ENCODE measurements at regions not wholly inside any gene's neighbourhood (a gene's known extent, or its start where the extent isn't known, plus 50 kb on each side); places are given as distances from the start of the nearest gene placed in this dataset.

DNA sequence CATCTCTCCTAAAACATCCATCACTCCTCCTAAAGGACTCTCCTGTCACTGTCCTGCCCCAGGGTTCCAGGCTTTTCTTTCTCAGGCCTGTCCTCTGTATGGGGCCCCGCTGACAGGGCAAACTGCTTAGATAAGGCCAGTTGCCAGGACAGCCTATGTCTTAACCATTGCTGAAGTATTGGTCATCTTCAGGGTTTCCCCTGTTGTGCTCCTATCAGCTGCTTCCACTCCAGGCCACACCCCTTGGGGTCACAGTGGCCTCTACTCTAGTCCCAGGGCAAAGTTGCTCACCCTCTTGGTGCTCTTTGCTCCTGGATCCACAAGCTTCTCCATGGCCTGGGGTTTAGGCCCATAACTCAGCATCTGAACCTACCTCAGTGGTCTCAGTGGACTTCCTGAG, 138.0 kb upstream of the PJA1 start:
- no peaks in the 10 kb centered on the region for H3K9me3 Mint-ChIP-seq (ENCODE audit: low read depth)
- no peaks in the 10 kb centered on the region for H3K4me1 Mint-ChIP-seq (ENCODE audit: low read depth)
- no peak overlapping the region for H3K27ac Mint-ChIP-seq
- no peaks in the 10 kb centered on the region for H3K36me3 Mint-ChIP-seq
- peaks cover 6% of the 10 kb centered on the region for H3K27me3 Mint-ChIP-seq
- no peak overlapping the region for H3K4me3 Mint-ChIP-seq

DNA sequence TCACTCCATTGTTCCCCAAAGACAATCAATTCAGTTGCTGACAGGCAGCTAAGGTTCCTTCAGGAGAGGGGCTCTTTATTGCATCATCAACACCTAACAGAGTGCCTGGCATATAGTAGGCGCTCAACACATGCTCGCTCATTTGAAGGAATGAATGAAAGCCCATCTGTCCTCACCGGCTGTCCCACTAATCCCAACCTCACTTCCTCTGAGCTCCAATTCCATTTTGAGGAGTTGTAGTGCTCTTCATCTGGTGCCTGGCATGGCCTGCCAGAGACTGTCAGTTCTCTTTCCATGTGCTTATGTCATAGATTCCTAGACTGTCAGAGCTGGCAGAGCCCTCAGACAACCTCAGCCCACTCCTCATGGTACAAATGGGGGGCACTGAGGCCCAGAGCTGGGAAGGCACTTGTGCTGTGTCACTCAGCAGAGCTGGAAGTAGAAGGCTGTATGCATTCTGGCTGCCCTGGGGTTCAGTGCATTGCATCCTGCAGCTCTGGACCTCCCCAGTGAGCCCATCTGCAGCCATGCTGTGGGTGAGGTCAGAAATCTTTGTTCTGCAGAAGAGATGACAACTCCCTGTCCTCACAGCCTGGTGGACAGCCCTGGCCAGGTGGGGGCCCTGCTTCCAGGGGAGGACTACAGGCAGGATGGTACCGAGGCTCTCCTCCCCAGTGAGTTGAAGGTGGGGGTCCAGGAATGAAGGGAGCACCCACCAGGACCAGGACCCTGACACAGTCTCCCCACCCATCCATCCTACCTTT, 134.9 kb upstream of the PJA1 start:
- H3K4me1 Mint-ChIP-seq (ENCODE audit: low read depth): no peaks in the 10 kb centered on the region
- H3K36me3 Mint-ChIP-seq: no peaks in the 10 kb centered on the region
- no peak overlapping the region for H3K27ac Mint-ChIP-seq
- no peak overlapping the region for H3K4me3 Mint-ChIP-seq
- H3K9me3 Mint-ChIP-seq (ENCODE audit: low read depth): no peaks in the 10 kb centered on the region
- peaks cover 6% of the 10 kb centered on the region for H3K27me3 Mint-ChIP-seq

DNA sequence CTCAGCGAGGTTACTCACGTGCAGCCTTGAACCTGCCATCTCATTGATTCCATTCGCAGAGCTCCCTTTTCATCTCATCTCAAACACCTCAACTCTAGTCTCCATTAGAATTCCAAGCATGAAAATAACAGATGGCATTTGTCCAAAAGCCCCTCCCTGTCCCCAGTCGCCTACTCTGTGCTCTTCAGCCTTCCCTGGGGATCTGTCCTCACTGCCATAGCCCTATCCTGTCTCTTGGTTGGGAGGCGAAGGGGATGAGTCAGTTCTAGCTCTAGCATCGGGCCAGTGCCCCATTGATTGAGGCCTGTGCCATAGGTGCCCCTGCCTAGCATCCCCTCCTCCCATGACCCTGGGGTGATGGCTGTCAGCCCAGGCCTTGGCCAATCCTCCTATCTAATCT, 134.0 kb upstream of the PJA1 start:
- Mint-ChIP-seq H3K36me3 (no peaks in the 10 kb centered on the region), H3K27me3 (peaks cover 3% of the 10 kb centered on the region), H3K4me3 (no peak overlapping the region), H3K27ac (no peak overlapping the region), H3K9me3 (ENCODE audit: low read depth) (no peaks in the 10 kb centered on the region), H3K4me1 (ENCODE audit: low read depth) (no peaks in the 10 kb centered on the region)

DNA sequence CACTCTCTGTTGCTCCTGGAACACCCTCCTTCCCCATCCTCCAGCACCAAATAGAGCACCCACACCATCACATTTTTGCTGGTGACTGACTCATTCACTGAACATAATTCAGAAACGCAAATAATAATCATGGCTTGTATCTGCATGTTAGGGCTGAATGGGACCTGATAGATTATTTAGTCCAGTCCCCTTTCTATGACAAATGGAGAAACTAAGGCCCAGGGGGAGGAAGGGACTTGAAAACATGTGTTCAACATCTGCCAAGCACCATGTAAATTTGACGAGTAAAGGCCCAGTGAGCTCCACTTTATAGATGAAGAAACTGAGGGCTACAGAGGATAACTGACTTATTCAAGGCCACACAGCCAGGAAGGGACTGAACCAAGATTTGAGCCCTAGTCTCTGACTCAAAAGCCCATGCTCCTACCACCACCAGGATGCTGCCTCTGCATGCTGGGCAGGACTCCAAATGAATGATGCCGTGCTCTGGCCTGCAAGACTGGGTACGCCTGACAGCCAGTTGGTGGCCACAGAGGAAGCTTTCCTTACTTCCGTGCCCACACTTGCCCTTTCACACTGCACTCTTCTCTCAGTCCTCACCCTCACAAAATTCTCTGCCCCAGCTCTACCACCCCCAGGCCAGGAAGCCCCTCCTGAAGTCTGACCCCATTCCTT, 133.3 kb upstream of the PJA1 start:
- Mint-ChIP-seq H3K27ac (no peak overlapping the region), H3K9me3 (ENCODE audit: low read depth) (no peaks in the 10 kb centered on the region), H3K27me3 (peaks cover 1% of the 10 kb centered on the region), H3K36me3 (no peaks in the 10 kb centered on the region), H3K4me3 (no peak overlapping the region), H3K4me1 (ENCODE audit: low read depth) (no peaks in the 10 kb centered on the region)

DNA sequence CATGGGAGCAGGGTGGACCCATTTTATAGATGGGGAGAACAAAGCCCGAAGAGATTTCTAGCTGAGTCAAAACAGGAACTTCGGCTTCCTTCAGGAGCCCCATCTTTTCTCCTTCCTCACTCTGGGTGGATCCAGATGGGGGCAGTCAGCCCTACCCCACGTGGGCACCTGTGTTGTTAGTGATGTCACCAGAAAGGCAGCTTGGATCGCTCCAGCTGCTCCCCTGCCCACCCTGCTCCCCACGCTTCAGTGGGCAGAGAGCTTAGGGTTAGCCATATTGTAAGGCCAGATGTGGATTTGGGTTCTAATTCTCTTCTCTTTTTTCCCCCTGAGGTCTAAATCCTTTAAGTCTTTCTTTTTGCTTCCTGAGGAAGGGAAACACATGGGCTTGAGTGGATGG, 132.3 kb upstream of the PJA1 start:
- no peaks in the 10 kb centered on the region for H3K4me1 Mint-ChIP-seq (ENCODE audit: low read depth)
- no peaks in the 10 kb centered on the region for H3K9me3 Mint-ChIP-seq (ENCODE audit: low read depth)
- H3K4me3 Mint-ChIP-seq: no peak overlapping the region
- H3K36me3 Mint-ChIP-seq: no peaks in the 10 kb centered on the region
- no peak overlapping the region for H3K27ac Mint-ChIP-seq
- H3K27me3 Mint-ChIP-seq: peaks cover 1% of the 10 kb centered on the region

DNA sequence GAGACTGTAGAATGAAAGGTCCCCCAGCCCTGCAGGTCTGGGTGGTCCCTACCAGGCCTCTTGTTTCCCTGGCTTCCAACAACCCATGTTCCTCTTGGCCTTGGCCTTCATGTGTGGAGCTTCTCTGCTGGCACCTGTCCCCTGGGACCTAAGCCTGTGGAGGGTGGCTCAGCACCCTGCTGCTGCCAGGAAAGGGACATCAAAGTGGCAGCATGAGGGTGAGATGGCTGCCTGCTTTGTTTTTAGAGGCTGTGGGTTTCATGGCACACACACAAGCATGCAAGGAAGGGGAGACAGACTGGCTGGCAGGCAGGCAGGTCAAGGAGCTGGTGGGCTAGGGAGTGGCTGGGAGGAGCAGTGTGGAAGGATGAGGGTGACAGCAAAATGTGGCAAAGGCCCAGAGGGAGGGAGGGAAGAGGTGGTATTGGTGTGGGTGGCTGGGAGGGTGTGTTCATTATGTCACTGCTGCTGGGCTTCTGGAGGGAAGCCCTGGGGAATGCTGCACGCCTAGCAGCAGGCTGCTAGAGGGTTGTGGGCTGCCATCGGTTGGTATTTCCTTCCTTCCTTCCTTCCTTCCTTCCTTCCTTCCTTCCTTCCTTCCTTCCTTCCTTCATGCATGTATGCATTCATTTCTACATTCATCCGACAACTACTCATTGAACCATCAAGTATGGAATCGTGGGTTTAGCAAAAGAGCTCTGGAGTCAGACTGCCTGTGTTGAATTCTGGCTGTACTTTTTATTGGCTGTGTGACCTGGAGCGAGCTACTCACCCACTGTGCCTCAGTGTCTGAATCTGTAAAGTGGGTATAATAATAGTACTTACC, 128.7 kb upstream of the PJA1 start:
- Mint-ChIP-seq H3K9me3 (ENCODE audit: low read depth) (no peaks in the 10 kb centered on the region), H3K4me3 (no peak overlapping the region), H3K27me3 (no peaks in the 10 kb centered on the region), H3K36me3 (no peaks in the 10 kb centered on the region), H3K4me1 (ENCODE audit: low read depth) (no peaks in the 10 kb centered on the region), H3K27ac (no peak overlapping the region)

DNA sequence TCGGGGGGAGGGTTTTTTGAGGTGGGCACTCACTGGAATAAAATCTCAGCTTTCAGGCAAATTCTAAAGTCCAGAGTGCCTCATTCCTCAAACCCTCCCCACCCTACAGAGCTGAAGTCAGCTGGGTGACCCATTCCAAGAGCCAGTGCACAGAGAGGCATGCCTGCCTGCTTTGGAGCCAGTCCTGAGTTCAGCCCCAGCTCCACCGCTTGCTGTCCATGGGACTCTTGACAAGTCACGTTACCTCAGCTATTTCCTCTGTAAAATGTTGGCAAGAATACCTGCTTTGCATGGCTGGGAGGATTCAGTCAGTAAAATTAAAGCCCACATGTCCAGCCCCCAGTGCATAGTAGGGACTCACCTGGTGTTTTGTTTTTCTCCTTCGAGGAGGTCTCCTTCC, 125.9 kb upstream of the PJA1 start:
- Mint-ChIP-seq H3K36me3 (no peaks in the 10 kb centered on the region), H3K27me3 (no peaks in the 10 kb centered on the region), H3K4me1 (ENCODE audit: low read depth) (no peaks in the 10 kb centered on the region), H3K4me3 (no peak overlapping the region), H3K27ac (no peak overlapping the region), H3K9me3 (ENCODE audit: low read depth) (no peaks in the 10 kb centered on the region)

DNA sequence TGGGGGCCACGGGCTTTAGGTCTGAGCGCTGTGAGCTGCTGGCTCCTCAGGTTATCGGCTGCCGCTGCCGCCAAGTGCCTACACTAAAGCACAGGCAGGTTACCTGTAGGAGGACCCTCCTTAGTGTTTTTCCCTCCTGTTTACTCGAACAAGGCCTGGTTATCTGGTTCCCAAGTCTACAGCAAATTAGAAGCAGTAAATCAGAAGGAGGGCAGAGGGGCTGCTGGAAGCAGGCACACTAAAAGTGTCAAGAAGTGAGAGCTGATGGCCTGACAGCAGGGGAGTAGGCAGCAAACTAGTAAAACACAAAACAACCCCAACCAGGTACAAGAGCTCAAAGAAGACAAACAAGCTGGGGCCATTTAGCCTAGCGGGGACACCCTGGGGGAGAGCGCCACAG, 125.0 kb upstream of the PJA1 start:
- H3K27ac Mint-ChIP-seq: no peak overlapping the region
- H3K27me3 Mint-ChIP-seq: no peaks in the 10 kb centered on the region
- no peaks in the 10 kb centered on the region for H3K4me1 Mint-ChIP-seq (ENCODE audit: low read depth)
- H3K9me3 Mint-ChIP-seq (ENCODE audit: low read depth): no peaks in the 10 kb centered on the region
- H3K4me3 Mint-ChIP-seq: no peak overlapping the region
- no peaks in the 10 kb centered on the region for H3K36me3 Mint-ChIP-seq

DNA sequence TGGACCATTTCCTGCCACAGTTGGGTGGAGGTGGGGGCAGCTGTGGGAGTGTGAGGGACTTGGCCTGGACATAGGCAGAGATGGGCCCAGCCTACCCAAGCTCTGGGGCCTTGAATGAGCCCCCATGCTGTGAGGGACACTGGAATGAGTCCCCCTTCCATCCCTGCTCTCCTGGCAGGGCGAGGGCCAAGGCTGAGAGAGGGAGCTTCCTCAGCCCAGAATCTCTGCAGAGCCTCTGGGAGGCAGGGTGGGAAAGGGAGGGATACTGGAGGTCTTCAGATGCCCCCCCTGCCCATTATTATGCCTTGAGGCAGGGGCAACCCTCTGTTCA, 124.5 kb upstream of the PJA1 start:
- Mint-ChIP-seq H3K36me3 (no peaks in the 10 kb centered on the region), H3K27ac (no peak overlapping the region), H3K4me1 (ENCODE audit: low read depth) (no peaks in the 10 kb centered on the region), H3K9me3 (ENCODE audit: low read depth) (no peaks in the 10 kb centered on the region), H3K4me3 (no peak overlapping the region), H3K27me3 (no peaks in the 10 kb centered on the region)

DNA sequence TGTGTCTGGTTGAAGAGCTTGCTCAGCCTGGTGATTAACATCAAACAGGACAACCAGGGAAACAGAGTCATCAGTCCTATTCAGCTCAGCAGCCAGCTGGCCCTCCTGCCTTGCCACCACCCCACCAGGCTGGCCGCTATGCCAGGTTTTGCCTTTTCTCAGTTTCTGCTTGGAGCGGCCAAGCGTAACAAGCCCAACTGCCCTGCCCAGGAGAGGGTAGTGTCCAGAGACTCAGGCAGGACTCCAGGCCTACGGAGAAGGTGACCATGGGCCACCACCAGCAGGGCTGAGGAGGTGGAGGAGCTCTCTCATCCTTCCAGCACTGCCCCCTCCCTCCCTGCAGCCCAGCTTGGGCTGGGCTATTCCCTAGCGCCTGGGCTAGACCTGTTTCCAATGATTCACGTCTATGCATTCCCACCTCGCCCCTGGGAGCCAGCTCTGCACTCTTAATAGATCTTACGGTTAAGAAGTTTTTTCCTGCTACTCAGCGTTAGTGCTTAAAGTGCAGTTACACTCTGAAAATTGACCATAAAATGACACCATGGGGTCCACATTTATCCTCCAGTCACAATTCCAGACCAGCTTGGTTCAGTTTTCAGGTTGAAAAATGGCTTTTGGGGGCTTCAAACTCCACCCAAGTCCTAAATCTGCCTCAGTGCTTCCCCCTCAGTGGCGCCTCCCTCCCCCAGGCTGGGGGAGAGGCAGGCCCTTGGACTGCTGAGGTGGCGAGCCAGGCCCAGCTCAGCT, 124.0 kb upstream of the PJA1 start:
- no peaks in the 10 kb centered on the region for H3K27me3 Mint-ChIP-seq
- no peaks in the 10 kb centered on the region for H3K9me3 Mint-ChIP-seq (ENCODE audit: low read depth)
- no peak overlapping the region for H3K4me3 Mint-ChIP-seq
- no peak overlapping the region for H3K27ac Mint-ChIP-seq
- no peaks in the 10 kb centered on the region for H3K4me1 Mint-ChIP-seq (ENCODE audit: low read depth)
- H3K36me3 Mint-ChIP-seq: no peaks in the 10 kb centered on the region

DNA sequence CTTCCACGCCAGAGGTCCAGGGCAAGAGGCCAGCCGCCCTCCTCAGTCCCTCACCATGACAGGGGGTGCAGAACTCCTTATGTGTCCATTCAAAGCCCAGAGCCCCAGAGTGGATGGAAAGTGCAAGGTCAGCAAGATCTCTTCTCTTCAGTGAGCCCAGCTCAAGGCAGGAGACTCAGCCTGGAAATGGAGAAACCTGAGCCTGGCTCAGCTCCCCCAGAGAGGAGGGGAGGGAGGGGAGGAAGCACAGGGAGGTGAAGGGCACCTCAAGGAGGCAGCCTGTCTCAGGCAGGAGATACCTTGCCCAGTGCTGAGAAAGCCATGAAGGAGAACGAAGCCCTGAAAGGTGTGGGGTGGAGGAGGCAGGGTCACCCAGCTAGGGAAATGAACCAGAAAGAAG, 121.8 kb upstream of the PJA1 start:
- no peaks in the 10 kb centered on the region for H3K9me3 Mint-ChIP-seq (ENCODE audit: low read depth)
- H3K27ac Mint-ChIP-seq: no peak overlapping the region
- no peaks in the 10 kb centered on the region for H3K27me3 Mint-ChIP-seq
- H3K36me3 Mint-ChIP-seq: no peaks in the 10 kb centered on the region
- no peak overlapping the region for H3K4me3 Mint-ChIP-seq
- no peaks in the 10 kb centered on the region for H3K4me1 Mint-ChIP-seq (ENCODE audit: low read depth)

DNA sequence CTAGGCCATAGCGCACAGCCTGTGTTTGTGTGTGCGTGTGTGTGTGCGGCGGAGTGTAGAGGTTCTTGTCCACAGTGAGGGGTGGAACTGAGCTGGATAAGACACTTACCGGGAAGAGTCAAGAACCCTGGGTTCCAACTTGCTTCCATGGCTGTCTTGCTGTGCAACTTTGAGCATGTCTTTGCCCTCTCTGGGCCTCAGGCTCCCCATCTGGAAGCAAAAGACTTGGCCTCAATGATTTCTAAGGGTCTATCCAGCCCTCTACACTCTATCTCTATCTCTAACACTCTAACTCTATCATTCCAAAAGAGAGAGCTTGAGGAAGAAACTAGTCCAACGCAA, 121.3 kb upstream of the PJA1 start:
- Mint-ChIP-seq H3K27ac (no peak overlapping the region), H3K4me3 (no peak overlapping the region), H3K4me1 (ENCODE audit: low read depth) (no peaks in the 10 kb centered on the region), H3K9me3 (ENCODE audit: low read depth) (no peaks in the 10 kb centered on the region), H3K36me3 (no peaks in the 10 kb centered on the region), H3K27me3 (no peaks in the 10 kb centered on the region)

DNA sequence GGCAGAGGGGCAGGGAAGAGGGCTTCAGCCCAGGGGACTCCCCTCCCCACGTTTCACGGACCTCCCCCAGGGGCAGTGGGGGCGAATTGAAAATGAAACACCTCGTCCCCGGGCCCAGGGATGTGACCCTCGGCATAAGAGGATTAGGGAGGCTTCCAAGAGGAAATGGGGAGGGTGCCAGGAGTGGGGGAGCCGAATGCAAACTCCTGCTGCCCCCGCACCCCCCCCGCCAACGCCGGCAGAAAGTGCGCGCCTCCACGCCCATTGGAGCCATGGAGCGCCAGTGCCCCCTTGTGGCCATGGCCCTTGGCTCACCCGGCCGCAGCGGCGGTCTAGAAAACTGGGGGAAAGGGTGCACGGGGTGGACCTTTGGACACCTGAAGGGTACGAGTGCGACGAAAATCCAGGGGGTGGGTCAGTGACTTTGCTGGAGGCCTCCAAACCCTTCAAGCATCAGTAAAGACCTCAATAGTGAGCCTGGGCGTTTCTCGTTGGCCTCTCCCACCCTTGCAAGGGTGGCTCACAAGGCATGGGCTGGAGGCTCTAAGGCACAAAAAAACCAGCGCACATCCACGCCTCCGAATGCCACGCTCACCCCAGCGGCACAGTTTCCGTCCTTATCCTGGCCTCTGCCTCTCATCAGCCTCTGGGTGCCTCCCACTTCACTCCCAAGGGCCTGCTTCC, 120.8 kb upstream of the PJA1 start:
- Mint-ChIP-seq H3K36me3 (no peaks in the 10 kb centered on the region), H3K4me3 (peak overlapping the region; percentile 35), H3K4me1 (ENCODE audit: low read depth) (no peaks in the 10 kb centered on the region), H3K9me3 (ENCODE audit: low read depth) (no peaks in the 10 kb centered on the region), H3K27ac (no peak overlapping the region), H3K27me3 (no peaks in the 10 kb centered on the region)

DNA sequence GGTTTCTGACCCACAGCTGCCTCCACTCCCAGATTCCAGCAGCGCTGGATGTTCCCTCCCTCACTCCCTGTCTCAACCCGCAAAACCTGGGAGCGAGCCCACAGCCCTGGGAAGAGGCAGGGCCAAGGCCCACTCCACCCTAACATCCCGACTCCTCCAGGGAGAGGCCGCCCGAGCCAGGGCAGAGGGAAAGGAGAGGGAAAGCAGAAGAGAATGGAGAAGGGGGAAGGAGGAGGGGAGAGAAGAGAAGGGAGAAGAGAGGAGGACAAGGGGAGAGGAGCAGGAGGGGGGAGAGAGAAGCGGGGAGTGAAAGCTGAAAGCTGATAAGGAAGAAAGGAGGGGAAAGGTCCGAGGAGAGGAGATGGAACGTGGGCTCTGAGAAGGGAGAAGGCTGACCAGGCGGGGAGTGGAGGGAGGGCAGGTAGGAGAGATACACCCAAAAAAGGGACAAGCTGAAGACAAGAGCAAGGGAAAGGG, 120.2 kb upstream of the PJA1 start:
- H3K4me3 Mint-ChIP-seq: no peak overlapping the region
- no peaks in the 10 kb centered on the region for H3K9me3 Mint-ChIP-seq (ENCODE audit: low read depth)
- H3K27me3 Mint-ChIP-seq: no peaks in the 10 kb centered on the region
- no peak overlapping the region for H3K27ac Mint-ChIP-seq
- H3K36me3 Mint-ChIP-seq: no peaks in the 10 kb centered on the region
- H3K4me1 Mint-ChIP-seq (ENCODE audit: low read depth): no peaks in the 10 kb centered on the region

Measured in activated naive CD8-positive, alpha-beta T cell (primary cell).